SW 1271 (cell line): ENCODE measurements at regions not wholly inside any gene's neighbourhood (a gene's known extent, or its start where the extent isn't known, plus 50 kb on each side); places are given as distances from the start of the nearest gene placed in this dataset.
"Not testable (repeated sequence)": the region's sequence is repeated elsewhere in the genome, so short reads cannot be mapped to it uniquely, and the experiment has no call there.

Experiments
- DNase-seq, 2 experiments: peaks; one replicate each; lab custom pipeline; 2025; lab: John Stamatoyannopoulos, UW

DNA sequence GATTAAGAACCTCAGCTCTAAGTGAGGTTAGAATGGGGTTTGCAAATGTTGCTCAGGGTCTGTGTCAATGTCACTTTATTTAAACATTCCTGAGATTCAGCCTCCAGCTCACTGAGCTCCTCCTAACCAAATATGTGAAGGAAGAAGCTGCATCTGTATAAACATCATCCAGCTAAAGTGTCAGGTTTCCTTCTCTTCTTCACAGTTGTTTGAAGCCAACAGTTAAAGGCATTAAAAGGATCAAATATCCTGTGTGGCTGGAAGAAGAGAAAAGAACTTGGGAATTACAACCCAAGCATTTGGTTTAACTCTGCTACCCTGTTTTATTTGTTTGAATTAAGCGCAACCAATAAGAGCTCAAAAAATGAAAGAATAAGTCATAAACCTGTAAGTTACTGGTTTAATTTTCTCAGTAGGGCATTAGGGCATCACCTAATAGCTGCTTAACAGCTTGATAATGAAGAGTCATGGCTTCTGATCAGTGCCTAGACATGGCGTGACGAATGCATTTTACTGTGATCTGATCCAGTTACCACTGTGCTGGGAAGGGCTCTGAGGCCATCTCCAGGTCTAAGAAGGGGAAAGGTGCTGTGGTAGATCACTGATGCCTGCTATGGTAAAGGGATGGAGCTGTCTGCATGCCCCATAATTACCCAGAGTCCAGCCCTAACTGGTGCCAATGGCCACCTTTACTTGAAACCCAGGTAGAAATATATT is 165.7 kb upstream of the TSC22D2 start:
- no peak for DNase-seq

- no peak for DNase-seq
Observed at GRCh38 chr3:150240891-150241290, 167.2 kb upstream of the TSC22D2 start.

DNA sequence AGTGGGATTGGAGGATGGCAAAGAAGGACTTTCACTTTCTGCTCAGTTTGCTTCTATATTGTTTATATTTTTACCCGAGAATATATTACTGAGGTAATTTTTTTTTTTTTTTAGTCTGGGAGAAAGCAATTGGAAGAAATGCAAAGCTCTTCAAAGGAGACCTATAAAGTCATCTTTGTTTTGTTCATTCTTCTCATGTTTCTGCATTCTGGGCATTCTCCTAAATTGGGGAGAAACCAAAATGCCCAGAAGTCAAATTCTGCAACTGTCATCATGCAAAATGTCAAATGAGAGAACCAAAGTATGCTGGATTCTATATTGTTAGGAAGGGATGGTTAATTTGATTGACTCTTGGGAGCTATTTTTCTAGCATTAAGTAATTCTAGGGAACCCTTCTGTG is 168.3 kb upstream of the TSC22D2 start:
- DNase-seq, result no peak

DNA sequence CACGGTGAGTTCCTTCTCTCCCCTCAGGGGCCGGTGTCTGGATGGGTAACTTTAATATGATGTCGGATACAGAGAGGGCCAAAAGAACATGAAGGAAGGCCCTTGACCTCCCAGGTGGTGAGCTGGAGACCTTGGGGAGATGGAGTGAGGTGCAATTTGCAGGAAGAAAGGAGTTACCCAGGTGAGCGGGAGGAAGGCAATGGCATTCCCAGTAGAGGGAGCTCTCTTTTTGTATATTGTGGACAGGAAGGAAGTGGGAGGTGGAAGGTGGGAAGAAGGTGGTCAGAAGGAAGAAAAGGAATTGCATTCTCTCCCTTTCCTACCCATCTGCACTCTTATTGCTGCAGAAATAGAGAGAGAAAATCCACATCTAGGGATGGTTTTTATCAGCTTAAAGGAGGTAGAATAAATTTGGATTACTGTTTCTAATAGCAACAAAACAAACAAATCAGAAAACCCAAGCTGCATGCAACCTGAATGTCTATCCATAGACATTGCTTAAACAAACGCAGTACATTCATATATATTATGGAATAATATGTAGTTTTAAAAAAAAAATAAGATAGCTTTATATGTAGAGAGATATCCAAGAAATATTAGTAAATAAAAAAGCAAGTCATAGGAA is 169.0 kb upstream of the TSC22D2 start:
- peak in 1 of 2 experiments; percentile 39 for DNase-seq

- DNase-seq, result no peak
Observed at GRCh38 chr3:150238048-150238802, 169.9 kb upstream of the TSC22D2 start.

- DNase-seq, result peak in 1 of 2 experiments; percentile 61
Observed at GRCh38 chr3:150237490-150237889, 170.6 kb upstream of the TSC22D2 start.

- no peak for DNase-seq
Observed at GRCh38 chr3:150236316-150237082, 171.6 kb upstream of the TSC22D2 start.

DNA sequence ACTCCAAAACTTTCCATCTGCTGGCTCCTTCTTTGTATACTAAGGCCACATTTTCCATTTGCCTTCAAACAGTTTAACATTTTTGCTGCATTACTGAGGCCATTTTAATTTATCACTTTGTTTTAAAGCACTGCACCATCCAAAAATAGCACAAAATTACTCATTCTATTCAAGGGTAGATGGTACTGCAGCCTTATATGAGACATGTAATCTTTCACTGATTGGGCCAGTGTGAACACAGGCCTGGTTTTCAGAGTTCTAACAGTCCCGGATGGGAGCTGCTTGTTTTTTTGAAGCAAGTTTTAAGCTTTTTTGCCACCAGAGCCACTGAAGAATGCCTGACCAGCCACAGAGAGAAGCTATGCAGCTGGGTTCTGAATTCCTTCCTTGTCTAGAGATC is 172.3 kb upstream of the TSC22D2 start:
- no peak for DNase-seq

GRCh38 chr3:150232992-150233451 is 175.1 kb upstream of the TSC22D2 start:
- DNase-seq, result no peak

DNA sequence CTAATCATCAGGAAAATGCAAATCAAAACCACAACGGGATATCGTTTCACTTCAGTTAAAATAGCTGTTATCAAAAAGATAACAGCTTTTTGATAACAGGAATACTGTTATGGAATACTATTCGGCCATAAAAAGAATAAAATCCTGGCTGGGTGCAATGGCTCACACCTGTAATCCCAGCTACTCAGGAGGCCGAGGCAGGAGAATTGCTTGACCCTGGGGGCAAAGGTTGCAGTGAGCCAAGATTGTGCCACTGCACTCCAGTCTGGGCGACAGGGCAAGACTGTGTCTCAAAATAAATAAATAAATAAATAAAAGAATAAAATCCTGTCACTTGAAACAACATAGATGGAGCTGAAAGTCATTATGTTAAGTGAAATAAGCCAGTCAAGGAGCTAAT is 178.1 kb upstream of the TSC22D2 start:
- no peak for DNase-seq

- DNase-seq, result not testable (repeated sequence)
Observed at GRCh38 chr3:150228626-150229025, 179.5 kb upstream of the TSC22D2 start.

GRCh38 chr3:150227839-150228238 is 180.3 kb upstream of the TSC22D2 start:
- peak in 1 of 2 experiments; percentile 58 for DNase-seq

- no peak for DNase-seq
Observed at GRCh38 chr3:150225986-150226385, 182.1 kb upstream of the TSC22D2 start.

GRCh38 chr3:150223558-150223957 is 184.5 kb upstream of the TSC22D2 start:
- no peak for DNase-seq

GRCh38 chr3:150222691-150223489 is 185.2 kb upstream of the TSC22D2 start:
- no peak for DNase-seq

DNA sequence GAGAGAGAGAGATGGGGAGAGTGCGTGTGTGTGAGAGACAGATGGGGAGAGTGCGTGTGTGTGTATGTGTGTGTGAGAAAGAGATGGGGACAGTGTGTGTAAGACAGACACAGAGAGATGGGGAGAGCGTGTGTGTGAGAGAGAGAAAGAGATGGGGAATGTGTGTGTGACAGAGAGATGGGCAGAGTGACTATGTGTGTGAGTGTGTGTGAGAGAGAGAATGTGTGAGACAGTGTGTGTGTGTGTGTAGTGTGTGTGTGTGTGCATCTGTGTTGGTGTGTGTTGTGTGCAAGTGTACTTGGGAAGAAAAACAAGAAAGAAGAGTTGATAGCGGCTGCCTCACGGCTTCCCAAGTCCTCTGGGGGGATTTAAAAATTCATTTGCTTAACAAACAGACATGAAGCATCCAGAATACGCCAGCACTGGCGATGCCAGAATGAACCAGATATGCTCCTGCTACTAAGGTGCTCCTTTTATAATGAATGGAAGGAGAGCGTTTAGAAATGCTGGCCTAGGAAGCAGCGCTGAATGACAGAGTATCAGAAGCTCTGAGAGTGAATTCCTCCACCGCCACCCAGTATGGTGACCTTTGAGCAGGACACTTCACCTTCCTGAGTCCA is 186.1 kb upstream of the TSC22D2 start:
- no peak for DNase-seq

GRCh38 chr3:150220799-150221198 is 187.3 kb upstream of the TSC22D2 start:
- DNase-seq, result no peak

GRCh38 chr3:150220041-150220440 is 188.1 kb upstream of the TSC22D2 start:
- DNase-seq, result no peak

DNA sequence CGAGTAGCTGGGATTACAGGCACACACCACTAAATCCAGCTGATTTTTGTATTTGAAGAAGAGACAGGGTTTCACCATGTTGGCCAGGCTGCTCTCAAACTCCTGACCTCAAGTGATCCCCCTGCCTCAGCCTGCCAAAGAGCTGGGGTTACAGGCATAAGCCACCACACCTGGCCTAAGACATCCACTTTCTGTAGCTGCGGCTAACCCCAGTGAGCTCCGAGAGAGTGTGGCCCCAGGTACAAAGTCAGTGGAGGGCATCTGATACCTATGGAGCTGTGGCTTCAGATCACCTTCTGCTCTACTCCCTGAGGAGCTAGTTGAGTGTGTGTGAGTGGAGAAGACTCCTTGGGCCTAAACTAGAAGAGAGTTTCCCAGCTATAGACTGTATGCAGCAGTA is 189.3 kb upstream of the TSC22D2 start:
- DNase-seq, result no peak

DNA sequence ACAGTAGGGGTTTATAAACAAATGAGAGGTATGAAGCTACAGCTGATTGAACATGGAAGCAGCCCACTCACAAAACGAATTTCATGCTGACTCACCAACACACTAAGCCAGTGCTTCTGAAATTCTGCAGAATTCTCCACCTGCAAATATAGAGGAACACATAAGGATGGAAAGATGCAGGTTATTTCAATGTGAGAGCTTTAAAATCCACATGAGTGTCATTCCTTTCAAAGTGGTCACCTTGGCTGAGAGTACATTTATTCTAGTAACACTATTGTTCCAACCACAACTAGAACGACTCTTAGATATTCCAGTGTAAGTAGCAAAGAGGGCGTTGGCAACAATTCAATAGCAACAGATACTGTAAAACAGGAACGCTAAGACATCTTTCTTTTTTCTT is 189.9 kb upstream of the TSC22D2 start:
- DNase-seq, result no peak

DNA sequence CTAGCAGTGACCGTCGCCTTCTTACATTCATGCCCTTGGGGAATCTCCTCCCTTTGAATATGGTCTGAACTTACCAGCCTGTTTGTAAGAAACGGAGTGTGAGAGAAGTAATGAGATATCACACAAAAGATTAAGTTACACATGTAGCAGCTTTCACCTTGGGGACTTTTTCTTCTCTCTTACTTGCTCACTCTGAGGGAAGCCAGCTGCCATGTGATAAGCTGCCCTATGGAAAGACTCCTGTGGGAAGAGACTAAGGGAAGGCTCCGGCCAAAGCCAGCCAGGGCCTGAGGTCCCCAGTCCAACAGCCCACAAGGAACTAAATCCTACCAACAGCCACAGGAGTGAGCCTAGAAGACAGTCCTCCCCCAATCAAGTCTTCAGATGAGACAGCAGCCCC is 190.4 kb upstream of the TSC22D2 start:
- DNase-seq, result no peak
